ENCODE measurements at regions not wholly inside any gene's neighbourhood (a gene's known extent, or its start where the extent isn't known, plus 50 kb on each side); places are given as distances from the start of the nearest gene placed in this dataset.

GRCh38 chr2:234377761-234378391, 119.0 kb downstream of the ARL4C start:
- peak; percentile 35 for DNase-seq
- Histone ChIP-seq H2BK15ac (replicated peaks; ENCODE audit: low read depth) (no peak overlapping the region), H2BK120ac (ENCODE audit: low read depth, low read length) (no peak overlapping the region), H3K4me1 (ENCODE audit: control insufficient read depth, low read depth, low read length) (no peaks in the 10 kb centered on the region), H3K27ac (ENCODE audit: low read depth, low read length) (no peak overlapping the region), H3K4me2 (ENCODE audit: low read length) (no peak overlapping the region), H4K8ac (ENCODE audit: low read depth, low read length) (no peak overlapping the region), H3K27me3 (ENCODE audit: insufficient read depth, low read length, poor library complexity) (no peaks in the 10 kb centered on the region), H3K36me3 (ENCODE audit: control insufficient read depth, insufficient read depth, low read length) (no peaks in the 10 kb centered on the region), H3K56ac (ENCODE audit: low read length) (peak overlapping the region; percentile 10), H3K9ac (ENCODE audit: low read length) (no peak overlapping the region), H2BK5ac (ENCODE audit: low read length) (no peak overlapping the region), H4K5ac (ENCODE audit: low read length) (no peak overlapping the region), H3K79me1 (ENCODE audit: low read length) (no peaks in the 10 kb centered on the region), H3K4ac (ENCODE audit: low read depth, low read length) (no peak overlapping the region), H3K18ac (ENCODE audit: low read length) (peak overlapping the region; percentile 91), H3K4me3 (ENCODE audit: low read length) (no peak overlapping the region), H3K23ac (ENCODE audit: low read length) (no peak overlapping the region), H2AK5ac (ENCODE audit: low read length) (no peak overlapping the region), H3K79me2 (ENCODE audit: control insufficient read depth, insufficient read depth, low read length) (no peaks in the 10 kb centered on the region)
- no CpG with 5 or more reads among the region's 12 CpGs for WGBS (ENCODE audit: extremely low coverage, insufficient coverage, low lambda C conversion rate)

GRCh38 chr2:234376229-234376628, 120.7 kb downstream of the ARL4C start:
- Histone ChIP-seq H3K4me2 (ENCODE audit: low read length) (no peak overlapping the region), H3K36me3 (ENCODE audit: control insufficient read depth, insufficient read depth, low read length) (no peaks in the 10 kb centered on the region), H2BK15ac (replicated peaks; ENCODE audit: low read depth) (no peak overlapping the region), H3K79me2 (ENCODE audit: control insufficient read depth, insufficient read depth, low read length) (no peaks in the 10 kb centered on the region), H3K27ac (ENCODE audit: low read depth, low read length) (no peak overlapping the region), H3K4me1 (ENCODE audit: control insufficient read depth, low read depth, low read length) (no peaks in the 10 kb centered on the region), H3K18ac (ENCODE audit: low read length) (no peak overlapping the region), H2BK120ac (ENCODE audit: low read depth, low read length) (no peak overlapping the region), H4K8ac (ENCODE audit: low read depth, low read length) (no peak overlapping the region), H3K4ac (ENCODE audit: low read depth, low read length) (no peak overlapping the region), H3K4me3 (ENCODE audit: low read length) (no peak overlapping the region), H3K23ac (ENCODE audit: low read length) (no peak overlapping the region), H3K27me3 (ENCODE audit: insufficient read depth, low read length, poor library complexity) (no peaks in the 10 kb centered on the region), H3K56ac (ENCODE audit: low read length) (no peak overlapping the region), H2BK5ac (ENCODE audit: low read length) (no peak overlapping the region), H2AK5ac (ENCODE audit: low read length) (no peak overlapping the region), H3K79me1 (ENCODE audit: low read length) (no peaks in the 10 kb centered on the region), H3K9ac (ENCODE audit: low read length) (no peak overlapping the region), H4K5ac (ENCODE audit: low read length) (no peak overlapping the region)
- WGBS (ENCODE audit: extremely low coverage, insufficient coverage, low lambda C conversion rate), result no CpG with 5 or more reads among the region's 3 CpGs
- DNase-seq, result no peak

GRCh38 chr2:234375176-234375880, 121.6 kb downstream of the ARL4C start:
- Histone ChIP-seq H4K5ac (ENCODE audit: low read length) (no peak overlapping the region), H2BK5ac (ENCODE audit: low read length) (no peak overlapping the region), H3K56ac (ENCODE audit: low read length) (no peak overlapping the region), H3K9ac (ENCODE audit: low read length) (no peak overlapping the region), H4K8ac (ENCODE audit: low read depth, low read length) (no peak overlapping the region), H2AK5ac (ENCODE audit: low read length) (no peak overlapping the region), H3K27ac (ENCODE audit: low read depth, low read length) (no peak overlapping the region), H3K23ac (ENCODE audit: low read length) (no peak overlapping the region), H3K4me2 (ENCODE audit: low read length) (no peak overlapping the region), H3K18ac (ENCODE audit: low read length) (no peak overlapping the region), H3K36me3 (ENCODE audit: control insufficient read depth, insufficient read depth, low read length) (no peaks in the 10 kb centered on the region), H2BK15ac (replicated peaks; ENCODE audit: low read depth) (no peak overlapping the region), H3K79me2 (ENCODE audit: control insufficient read depth, insufficient read depth, low read length) (no peaks in the 10 kb centered on the region), H2BK120ac (ENCODE audit: low read depth, low read length) (no peak overlapping the region), H3K4me1 (ENCODE audit: control insufficient read depth, low read depth, low read length) (no peaks in the 10 kb centered on the region), H3K79me1 (ENCODE audit: low read length) (no peaks in the 10 kb centered on the region), H3K27me3 (ENCODE audit: insufficient read depth, low read length, poor library complexity) (no peaks in the 10 kb centered on the region), H3K4ac (ENCODE audit: low read depth, low read length) (no peak overlapping the region), H3K4me3 (ENCODE audit: low read length) (no peak overlapping the region)
- DNase-seq, result no peak
- no CpG with 5 or more reads among the region's 6 CpGs for WGBS (ENCODE audit: extremely low coverage, insufficient coverage, low lambda C conversion rate)

GRCh38 chr2:234374736-234375135, 122.1 kb downstream of the ARL4C start:
- Histone ChIP-seq H3K4me3 (ENCODE audit: low read length) (no peak overlapping the region), H3K4ac (ENCODE audit: low read depth, low read length) (no peak overlapping the region), H3K36me3 (ENCODE audit: control insufficient read depth, insufficient read depth, low read length) (no peaks in the 10 kb centered on the region), H3K18ac (ENCODE audit: low read length) (no peak overlapping the region), H4K5ac (ENCODE audit: low read length) (no peak overlapping the region), H2BK15ac (replicated peaks; ENCODE audit: low read depth) (no peak overlapping the region), H3K4me1 (ENCODE audit: control insufficient read depth, low read depth, low read length) (no peaks in the 10 kb centered on the region), H3K79me1 (ENCODE audit: low read length) (no peaks in the 10 kb centered on the region), H2BK5ac (ENCODE audit: low read length) (no peak overlapping the region), H2AK5ac (ENCODE audit: low read length) (no peak overlapping the region), H3K9ac (ENCODE audit: low read length) (no peak overlapping the region), H3K27me3 (ENCODE audit: insufficient read depth, low read length, poor library complexity) (no peaks in the 10 kb centered on the region), H3K56ac (ENCODE audit: low read length) (no peak overlapping the region), H3K4me2 (ENCODE audit: low read length) (no peak overlapping the region), H3K79me2 (ENCODE audit: control insufficient read depth, insufficient read depth, low read length) (no peaks in the 10 kb centered on the region), H3K23ac (ENCODE audit: low read length) (no peak overlapping the region), H2BK120ac (ENCODE audit: low read depth, low read length) (no peak overlapping the region), H4K8ac (ENCODE audit: low read depth, low read length) (no peak overlapping the region), H3K27ac (ENCODE audit: low read depth, low read length) (no peak overlapping the region)
- WGBS (ENCODE audit: extremely low coverage, insufficient coverage, low lambda C conversion rate), result no CpG with 5 or more reads among the region's 5 CpGs
- no peak for DNase-seq

- WGBS (ENCODE audit: extremely low coverage, insufficient coverage, low lambda C conversion rate), result no CpG with 5 or more reads among the region's 8 CpGs
- H3K18ac ChIP-seq (ENCODE audit: low read length), result no peak overlapping the region
These were observed 122.8 kb downstream of the ARL4C start for GRCh38 chr2:234374150-234374508.

More at GRCh38 chr2:234374150-234374508, 122.8 kb downstream of the ARL4C start:
- H3K79me2 ChIP-seq (ENCODE audit: control insufficient read depth, insufficient read depth, low read length), result no peaks in the 10 kb centered on the region
- no peaks in the 10 kb centered on the region for H3K79me1 ChIP-seq (ENCODE audit: low read length)
- H2BK15ac ChIP-seq (replicated peaks; ENCODE audit: low read depth), result no peak overlapping the region
- H3K36me3 ChIP-seq (ENCODE audit: control insufficient read depth, insufficient read depth, low read length), result no peaks in the 10 kb centered on the region
- H3K27ac ChIP-seq (ENCODE audit: low read depth, low read length), result no peak overlapping the region
- H3K4me1 ChIP-seq (ENCODE audit: control insufficient read depth, low read depth, low read length), result no peaks in the 10 kb centered on the region
- no peak for DNase-seq
- no peak overlapping the region for H4K8ac ChIP-seq (ENCODE audit: low read depth, low read length)
- no peak overlapping the region for H2BK5ac ChIP-seq (ENCODE audit: low read length)
- no peak overlapping the region for H2AK5ac ChIP-seq (ENCODE audit: low read length)
- no peak overlapping the region for H2BK120ac ChIP-seq (ENCODE audit: low read depth, low read length)
- no peak overlapping the region for H3K56ac ChIP-seq (ENCODE audit: low read length)
- H3K9ac ChIP-seq (ENCODE audit: low read length), result no peak overlapping the region
- no peak overlapping the region for H3K23ac ChIP-seq (ENCODE audit: low read length)
- no peaks in the 10 kb centered on the region for H3K27me3 ChIP-seq (ENCODE audit: insufficient read depth, low read length, poor library complexity)
- H3K4me2 ChIP-seq (ENCODE audit: low read length), result no peak overlapping the region
- H3K4ac ChIP-seq (ENCODE audit: low read depth, low read length), result no peak overlapping the region
- no peak overlapping the region for H3K4me3 ChIP-seq (ENCODE audit: low read length)
- H4K5ac ChIP-seq (ENCODE audit: low read length), result no peak overlapping the region

All from mesendoderm (in vitro differentiated cells).